GM18517 (cell line): ENCODE measurements at regions not wholly inside any gene's neighbourhood (a gene's known extent, or its start where the extent isn't known, plus 50 kb on each side); places are given as distances from the start of the nearest gene placed in this dataset.

Experiments used
- ATAC-seq: cut with Tn5 transposase; IDR thresholded peaks from one replicate; pipeline ENCODE4 v1.9.1; 2021; ENCODE audit warnings: mild to moderate bottlenecking, moderate library complexity; ENCODE audit not compliant: unreplicated experiment

- ATAC-seq: no peak
Measured at GRCh38 chr3:23663661-23664186, 142.0 kb upstream of the UBE2E1 start.

- ATAC-seq: no peak
Measured at GRCh38 chr3:23664459-23664858, 141.3 kb upstream of the UBE2E1 start.

- ATAC-seq: no peak
Measured at GRCh38 chr3:23665741-23666140, 140.0 kb upstream of the UBE2E1 start.

GRCh38 chr3:23666818-23667217, 138.9 kb upstream of the UBE2E1 start:
- no peak for ATAC-seq

GRCh38 chr3:23667536-23668429, 138.0 kb upstream of the UBE2E1 start:
- ATAC-seq: no peak

- ATAC-seq: no peak
Measured at GRCh38 chr3:23668430-23668904, 137.3 kb upstream of the UBE2E1 start.

- ATAC-seq: no peak
Measured at GRCh38 chr3:23669541-23670255, 136.1 kb upstream of the UBE2E1 start.

- no peak for ATAC-seq
Measured at GRCh38 chr3:23671851-23672589, 133.7 kb upstream of the UBE2E1 start.

- ATAC-seq: no peak
Measured at GRCh38 chr3:23672628-23673027, 133.1 kb upstream of the UBE2E1 start.

- no peak for ATAC-seq
Measured at GRCh38 chr3:23675010-23675409, 130.7 kb upstream of the UBE2E1 start.

- ATAC-seq: no peak
Measured at GRCh38 chr3:23676093-23676492, 129.7 kb upstream of the UBE2E1 start.

- ATAC-seq: no peak
Measured at GRCh38 chr3:23682646-23683045, 123.1 kb upstream of the UBE2E1 start.

- no peak for ATAC-seq
Measured at GRCh38 chr3:23685541-23686258, 120.1 kb upstream of the UBE2E1 start.

GRCh38 chr3:23686519-23686918, 119.2 kb upstream of the UBE2E1 start:
- ATAC-seq: no peak

GRCh38 chr3:23691357-23691895, 114.3 kb upstream of the UBE2E1 start:
- ATAC-seq: no peak

GRCh38 chr3:23696842-23697241, 108.9 kb upstream of the UBE2E1 start:
- ATAC-seq: no peak

GRCh38 chr3:23697416-23697815, 108.3 kb upstream of the UBE2E1 start:
- ATAC-seq: no peak

GRCh38 chr3:23698652-23699313, 107.0 kb upstream of the UBE2E1 start:
- no peak for ATAC-seq

GRCh38 chr3:23700616-23701015, 105.1 kb upstream of the UBE2E1 start:
- ATAC-seq: no peak
